ENCODE measurements at regions not wholly inside any gene's neighbourhood (a gene's known extent, or its start where the extent isn't known, plus 50 kb on each side); places are given as distances from the start of the nearest gene placed in this dataset.

DNA sequence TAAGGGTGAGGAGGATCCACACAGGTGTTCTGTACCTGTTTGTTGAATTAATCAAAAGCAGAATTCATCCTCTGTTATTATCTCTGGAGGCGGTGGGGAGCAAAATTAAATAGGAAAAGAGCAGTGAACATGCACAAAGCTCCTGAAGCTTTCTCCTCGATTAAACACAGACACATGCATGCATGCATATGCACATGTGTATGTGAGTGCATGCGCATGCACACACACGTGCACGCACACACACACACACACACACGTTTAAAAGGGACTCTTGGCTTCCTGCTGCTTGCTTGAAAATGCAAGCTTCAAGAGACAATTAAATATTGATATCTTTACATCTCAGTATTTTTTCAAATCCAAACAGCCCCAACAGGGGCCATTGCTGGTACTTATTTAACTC, 462.1 kb downstream of the BUD13 start:
- no peak for TF ChIP-seq CTCF (IDR thresholded peaks at IDR 0.05)
- TF ChIP-seq ZFX (IDR thresholded peaks at IDR 0.05; ENCODE audit: borderline replicate concordance): no peak

Data from 22Rv1 (cell line).